ENCODE measurements at regions not wholly inside any gene's neighbourhood (a gene's known extent, or its start where the extent isn't known, plus 50 kb on each side); places are given as distances from the start of the nearest gene placed in this dataset.

DNA sequence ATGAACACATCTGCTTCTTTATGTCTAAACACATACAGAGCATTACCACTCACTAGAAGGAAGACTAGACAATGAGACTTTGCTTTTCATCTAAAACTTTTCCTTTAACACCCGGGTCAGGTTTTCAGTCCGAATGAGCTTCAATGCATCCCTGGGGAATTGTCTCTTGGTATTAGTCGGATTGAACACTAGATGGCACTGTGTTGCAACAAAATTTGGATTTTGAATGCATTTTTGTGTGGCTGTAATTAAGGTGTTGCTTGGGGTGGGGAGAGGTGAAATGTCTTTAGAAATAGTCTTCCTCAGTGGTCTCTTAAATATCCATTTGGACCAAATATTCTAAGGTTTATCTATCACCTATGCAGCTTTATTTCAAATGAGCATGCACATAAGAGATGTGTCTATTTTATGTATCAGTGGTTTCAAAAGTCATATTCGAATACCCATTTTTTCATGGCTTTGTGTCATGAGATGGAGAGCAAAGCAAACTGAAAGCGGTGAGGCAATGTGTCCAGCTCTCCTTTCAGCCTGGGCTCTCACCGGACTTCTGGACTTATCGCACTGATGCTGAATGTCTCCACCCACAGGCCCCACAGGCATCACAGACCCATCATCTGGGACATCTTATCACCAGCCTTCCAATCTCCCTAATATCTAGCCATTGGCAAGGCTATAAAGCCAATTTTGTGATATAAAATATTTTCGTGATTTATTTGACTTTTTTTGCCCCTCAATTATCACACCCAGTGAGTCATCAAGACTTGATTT is 510.3 kb downstream of the RNF144A start:
- no peak overlapping the region for H3K4me3 ChIP-seq (replicated peaks in 1 of 2; ENCODE audit: low read depth in 2 of 2, low read length in 2 of 2)
- DNase-seq (ENCODE audit: low read depth in 2 of 2), result peak; percentile 73 to 77
- TF ChIP-seq, protein P1, sequence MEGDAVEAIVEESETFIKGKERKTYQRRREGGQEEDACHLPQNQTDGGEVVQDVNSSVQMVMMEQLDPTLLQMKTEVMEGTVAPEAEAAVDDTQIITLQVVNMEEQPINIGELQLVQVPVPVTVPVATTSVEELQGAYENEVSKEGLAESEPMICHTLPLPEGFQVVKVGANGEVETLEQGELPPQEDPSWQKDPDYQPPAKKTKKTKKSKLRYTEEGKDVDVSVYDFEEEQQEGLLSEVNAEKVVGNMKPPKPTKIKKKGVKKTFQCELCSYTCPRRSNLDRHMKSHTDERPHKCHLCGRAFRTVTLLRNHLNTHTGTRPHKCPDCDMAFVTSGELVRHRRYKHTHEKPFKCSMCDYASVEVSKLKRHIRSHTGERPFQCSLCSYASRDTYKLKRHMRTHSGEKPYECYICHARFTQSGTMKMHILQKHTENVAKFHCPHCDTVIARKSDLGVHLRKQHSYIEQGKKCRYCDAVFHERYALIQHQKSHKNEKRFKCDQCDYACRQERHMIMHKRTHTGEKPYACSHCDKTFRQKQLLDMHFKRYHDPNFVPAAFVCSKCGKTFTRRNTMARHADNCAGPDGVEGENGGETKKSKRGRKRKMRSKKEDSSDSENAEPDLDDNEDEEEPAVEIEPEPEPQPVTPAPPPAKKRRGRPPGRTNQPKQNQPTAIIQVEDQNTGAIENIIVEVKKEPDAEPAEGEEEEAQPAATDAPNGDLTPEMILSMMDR (IDR thresholded peaks at IDR 0.05; ENCODE audit: low read depth, low read length), result peak; percentile 54

DNA sequence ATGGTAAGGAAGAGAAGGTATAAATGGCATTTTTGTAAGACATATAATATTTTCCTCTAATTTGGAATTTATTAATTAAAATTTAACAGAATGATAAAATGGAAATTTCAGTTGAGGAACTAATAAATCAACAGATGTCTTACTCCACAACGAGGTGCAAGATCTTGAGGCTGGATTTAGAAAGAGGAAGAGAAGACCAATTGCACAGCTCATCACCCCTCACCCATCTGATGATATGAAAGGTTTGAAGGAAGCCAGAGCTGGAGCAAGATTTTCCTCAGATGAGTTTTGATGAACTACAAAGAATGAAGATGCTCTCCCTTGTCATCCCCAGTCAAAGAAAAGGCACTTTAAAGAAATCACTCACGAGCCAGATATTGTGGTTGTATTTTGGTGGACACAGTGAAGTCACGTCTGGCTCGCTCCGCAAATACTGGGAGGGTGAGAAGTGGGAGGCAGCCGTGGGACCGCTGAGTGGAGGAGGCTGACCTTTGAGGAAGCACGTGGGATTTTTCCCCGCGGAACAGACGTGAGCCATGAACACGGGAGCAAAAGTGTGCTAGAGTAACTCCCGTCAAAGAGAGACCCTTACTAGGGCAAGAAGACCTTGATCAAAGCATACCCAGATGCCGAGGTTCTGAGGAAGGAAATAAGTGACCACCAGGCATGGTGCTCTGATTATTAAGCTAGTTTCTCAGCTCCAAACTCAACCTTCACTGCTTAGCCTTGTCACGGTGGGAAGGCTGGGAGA is 511.4 kb downstream of the RNF144A start:
- DNase-seq (ENCODE audit: low read depth in 2 of 2), result no peak
- TF ChIP-seq, protein P1 (IDR thresholded peaks at IDR 0.05; ENCODE audit: low read depth, low read length), result no peak
- H3K4me3 ChIP-seq (replicated peaks in 1 of 2; ENCODE audit: low read depth in 2 of 2, low read length in 2 of 2), result no peak overlapping the region

DNA sequence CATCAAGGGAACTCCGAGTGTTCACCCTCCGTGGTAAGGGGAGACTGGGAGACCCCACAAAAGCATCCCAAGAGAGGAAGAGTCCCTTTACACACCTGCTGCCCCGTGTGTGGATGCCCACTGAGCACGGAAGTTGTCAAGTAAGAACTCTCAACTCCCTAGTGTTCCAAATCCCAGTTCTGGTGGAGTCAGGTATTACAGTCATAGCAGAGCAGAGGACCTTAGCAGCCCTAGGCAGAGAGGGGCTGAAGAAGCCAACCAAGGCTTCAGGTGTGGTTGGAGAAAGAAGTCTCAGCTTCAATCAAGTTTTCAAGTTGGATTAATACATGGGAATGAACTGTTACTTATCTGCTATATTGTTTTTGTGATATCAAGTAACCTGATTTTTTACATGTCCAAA is 512.5 kb downstream of the RNF144A start:
- TF ChIP-seq, protein P1 (IDR thresholded peaks at IDR 0.05; ENCODE audit: low read depth, low read length), result no peak
- peak in 1 of 2 donors; percentile 1 for DNase-seq (ENCODE audit: low read depth in 2 of 2)
- no peak overlapping the region for H3K4me3 ChIP-seq (replicated peaks in 1 of 2; ENCODE audit: low read depth in 2 of 2, low read length in 2 of 2)

DNA sequence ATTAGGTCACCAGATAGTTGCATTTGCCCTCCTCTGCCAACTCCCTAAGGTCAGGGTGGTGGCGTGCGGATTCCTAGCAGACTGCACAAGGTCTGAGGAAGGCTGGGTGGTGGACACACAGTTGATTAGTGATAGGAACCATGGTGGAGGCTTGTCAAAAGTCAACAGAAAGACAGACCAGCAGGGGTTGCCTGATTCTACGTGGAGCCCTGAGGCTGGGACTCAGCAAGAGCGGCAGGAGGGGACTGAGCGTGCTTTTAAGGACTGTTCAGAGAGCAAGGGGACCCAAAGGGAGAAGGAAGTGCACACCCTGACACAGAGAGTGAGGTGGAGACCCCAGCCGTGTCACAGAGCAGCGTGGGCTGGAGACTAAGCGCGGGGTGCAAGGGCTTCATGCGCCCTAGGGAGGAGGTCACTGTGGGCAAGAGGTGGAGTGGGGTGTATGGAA is 513.2 kb downstream of the RNF144A start:
- TF ChIP-seq, protein P1 (IDR thresholded peaks at IDR 0.05; ENCODE audit: low read depth, low read length), result no peak
- H3K4me3 ChIP-seq (replicated peaks in 1 of 2; ENCODE audit: low read depth in 2 of 2, low read length in 2 of 2), result no peak overlapping the region
- no peak for DNase-seq (ENCODE audit: low read depth in 2 of 2)

DNA sequence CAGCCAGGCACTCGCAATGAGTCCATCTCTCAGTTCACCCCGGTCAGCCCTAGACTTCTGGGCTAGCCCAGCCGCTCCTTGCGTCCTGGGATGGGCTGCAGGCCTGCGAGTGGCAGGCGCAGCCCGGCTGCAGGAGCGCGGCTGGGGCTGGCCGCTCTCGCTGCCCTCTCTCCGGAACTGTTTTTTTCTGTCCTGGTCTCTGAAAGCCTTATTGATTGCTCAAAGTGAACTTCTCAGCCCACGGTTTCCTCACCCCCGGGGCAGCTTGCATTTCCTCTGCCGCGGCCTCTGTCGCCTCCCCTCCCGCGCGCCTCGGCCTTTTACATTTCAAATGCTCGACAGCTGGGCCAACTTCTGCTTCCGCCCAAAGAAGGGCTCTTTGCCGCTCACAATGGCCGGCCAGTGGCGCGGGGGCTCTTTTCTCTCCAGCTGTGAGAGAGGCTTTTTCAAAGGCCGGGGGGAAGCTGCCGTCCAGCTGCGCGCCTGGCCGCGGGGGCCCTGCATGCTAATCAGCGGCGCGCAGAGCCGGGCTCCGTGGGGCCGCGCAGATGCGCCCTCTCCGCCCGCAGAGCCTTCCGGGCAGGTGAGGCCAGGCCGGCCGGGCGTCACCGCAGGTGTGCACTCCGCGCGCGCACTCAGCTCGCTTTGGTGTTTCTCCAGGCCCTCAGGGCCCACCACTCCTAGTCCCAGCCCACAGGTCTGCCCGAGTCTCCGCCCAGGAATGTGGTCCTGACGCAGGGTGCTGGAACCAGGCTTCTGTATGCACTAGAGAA is 513.8 kb downstream of the RNF144A start:
- no peak overlapping the region for H3K4me3 ChIP-seq (replicated peaks in 1 of 2; ENCODE audit: low read depth in 2 of 2, low read length in 2 of 2)
- TF ChIP-seq, protein P1 (IDR thresholded peaks at IDR 0.05; ENCODE audit: low read depth, low read length), result no peak
- DNase-seq (ENCODE audit: low read depth in 2 of 2), result peak in 1 of 2 donors; percentile 4

DNA sequence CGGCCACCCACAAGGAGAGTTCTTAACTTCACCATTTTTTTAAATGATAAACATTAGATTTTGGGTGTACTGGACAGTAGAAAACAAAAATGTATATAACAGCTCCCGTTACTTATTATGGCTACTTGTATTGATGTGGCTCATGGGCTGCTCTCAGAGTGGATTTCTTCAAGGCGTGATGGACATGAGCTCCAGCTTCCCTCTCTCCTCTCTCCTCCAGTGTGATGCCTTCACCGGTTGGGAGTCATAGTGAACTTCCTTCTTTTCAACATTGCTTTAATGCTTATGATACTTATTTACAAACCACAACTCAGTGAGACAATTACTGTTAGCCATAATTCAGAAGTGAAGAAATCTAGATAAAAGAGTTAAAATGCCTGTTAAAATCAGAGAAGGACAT is 515.2 kb downstream of the RNF144A start:
- no peak overlapping the region for H3K4me3 ChIP-seq (replicated peaks in 1 of 2; ENCODE audit: low read depth in 2 of 2, low read length in 2 of 2)
- TF ChIP-seq, protein P1 (IDR thresholded peaks at IDR 0.05; ENCODE audit: low read depth, low read length), result no peak
- DNase-seq (ENCODE audit: low read depth in 2 of 2), result no peak
